ENCODE measurements at regions not wholly inside any gene's neighbourhood (a gene's known extent, or its start where the extent isn't known, plus 50 kb on each side); places are given as distances from the start of the nearest gene placed in this dataset.

- Histone ChIP-seq H3K4me1 (peaks cover under 1% of the 10 kb centered on the region), H3F3A (ENCODE audit: low read depth) (no peaks in the 10 kb centered on the region), H3K4me2 (no peak overlapping the region), H3K27me3 (no peaks in the 10 kb centered on the region), H3K27ac (no peak overlapping the region), H3K9me3 (ENCODE audit: low read depth) (no peaks in the 10 kb centered on the region), H2AFZ (replicated peaks) (no peak overlapping the region), H3K36me3 (no peaks in the 10 kb centered on the region), H3K9ac (no peak overlapping the region), H3K4me3 (no peak overlapping the region), H4K20me1 (ENCODE audit: low read depth) (no peaks in the 10 kb centered on the region), H3K79me2 (ENCODE audit: low read depth) (no peaks in the 10 kb centered on the region)
- peaks cover 6% of the 10 kb centered on the region for H3K27me3 Mint-ChIP-seq (ENCODE audit: insufficient read depth, low read depth)
- H3K4me1 Mint-ChIP-seq = no peaks in the 10 kb centered on the region
- H3K27ac Mint-ChIP-seq = no peak overlapping the region
- peaks cover 11% of the 10 kb centered on the region for H3K9me3 Mint-ChIP-seq
- no peaks in the 10 kb centered on the region for H3K36me3 Mint-ChIP-seq
- TF ChIP-seq EZH2phosphoT487 (IDR thresholded peaks at IDR 0.05) = no peak
- no peak for TF ChIP-seq CTCF (IDR thresholded peaks at IDR 0.05)
- no peak for TF ChIP-seq EZH2 (IDR thresholded peaks at IDR 0.05)
- no peak overlapping the region for H3K4me3 Mint-ChIP-seq
- DNase-seq (ENCODE audit: low spot score) = no peak
These were observed 658.7 kb upstream of the DIPK2B start for GRCh38 chrX:45859407-45859806.

GRCh38 chrX:45852884-45853283 lies 652.2 kb upstream of the DIPK2B start:
- peaks cover 2% of the 10 kb centered on the region for H3K27me3 Mint-ChIP-seq (ENCODE audit: insufficient read depth, low read depth)
- no peak for DNase-seq (ENCODE audit: low spot score)
- H3K27me3 ChIP-seq = no peaks in the 10 kb centered on the region
- H3K4me1 Mint-ChIP-seq = peaks cover 17% of the 10 kb centered on the region
- peak overlapping the region; percentile 49 for H3K27ac ChIP-seq
- peak overlapping the region; percentile 85 for H3K4me3 ChIP-seq
- peaks cover 43% of the 10 kb centered on the region for H3K79me2 ChIP-seq (ENCODE audit: low read depth)
- no peak overlapping the region for H3K4me3 Mint-ChIP-seq
- no peak overlapping the region for H2AFZ ChIP-seq (replicated peaks)
- H3K9ac ChIP-seq = no peak overlapping the region
- H3F3A ChIP-seq (ENCODE audit: low read depth) = peaks cover 15% of the 10 kb centered on the region
- H3K9me3 Mint-ChIP-seq = peaks cover 21% of the 10 kb centered on the region
- peaks cover 3% of the 10 kb centered on the region for H3K36me3 ChIP-seq
- H3K27ac Mint-ChIP-seq = no peak overlapping the region
- H3K4me2 ChIP-seq = peak overlapping the region; percentile 74
- peaks cover 2% of the 10 kb centered on the region for H3K36me3 Mint-ChIP-seq
- H3K9me3 ChIP-seq (ENCODE audit: low read depth) = no peaks in the 10 kb centered on the region
- H3K4me1 ChIP-seq = peaks cover 28% of the 10 kb centered on the region
- H4K20me1 ChIP-seq (ENCODE audit: low read depth) = no peaks in the 10 kb centered on the region
- TF ChIP-seq EZH2 (IDR thresholded peaks at IDR 0.05) (no peak), EZH2phosphoT487 (IDR thresholded peaks at IDR 0.05) (no peak), CTCF (IDR thresholded peaks at IDR 0.05) (no peak)

GRCh38 chrX:45851434-45851991 lies 650.8 kb upstream of the DIPK2B start:
- H2AFZ ChIP-seq (replicated peaks) = no peak overlapping the region
- Mint-ChIP-seq H3K36me3 (peaks cover 6% of the 10 kb centered on the region), H3K27me3 (ENCODE audit: insufficient read depth, low read depth) (peaks cover 2% of the 10 kb centered on the region), H3K4me1 (peaks cover 17% of the 10 kb centered on the region), H3K9me3 (peaks cover 19% of the 10 kb centered on the region), H3K27ac (no peak overlapping the region), H3K4me3 (peak overlapping the region; percentile 90)
- peaks cover 4% of the 10 kb centered on the region for H3K36me3 ChIP-seq
- no peaks in the 10 kb centered on the region for H4K20me1 ChIP-seq (ENCODE audit: low read depth)
- no peak overlapping the region for H3K9ac ChIP-seq
- peak; percentile 76 for DNase-seq (ENCODE audit: low spot score)
- H3K79me2 ChIP-seq (ENCODE audit: low read depth) = peaks cover 56% of the 10 kb centered on the region
- no peak overlapping the region for H3K27ac ChIP-seq
- H3K4me3 ChIP-seq = peak overlapping the region; percentile 85
- peaks cover 15% of the 10 kb centered on the region for H3F3A ChIP-seq (ENCODE audit: low read depth)
- peak overlapping the region; percentile 74 for H3K4me2 ChIP-seq
- no peaks in the 10 kb centered on the region for H3K9me3 ChIP-seq (ENCODE audit: low read depth)
- TF ChIP-seq EZH2phosphoT487 (IDR thresholded peaks at IDR 0.05) (no peak), CTCF (IDR thresholded peaks at IDR 0.05) (no peak), EZH2 (IDR thresholded peaks at IDR 0.05) (no peak)
- H3K4me1 ChIP-seq = peaks cover 28% of the 10 kb centered on the region
- no peaks in the 10 kb centered on the region for H3K27me3 ChIP-seq

Measured in neural progenitor cell (in vitro differentiated cells).